ENCODE measurements at regions not wholly inside any gene's neighbourhood (a gene's known extent, or its start where the extent isn't known, plus 50 kb on each side); places are given as distances from the start of the nearest gene placed in this dataset.

- Histone ChIP-seq H3K4me3 (ENCODE audit: low read depth, low read length) (no peak overlapping the region), H3K36me3 (ENCODE audit: control insufficient read depth, insufficient read depth, low read length) (no peaks in the 10 kb centered on the region), H3K27me3 (ENCODE audit: control insufficient read depth, insufficient read depth, low read length) (no peaks in the 10 kb centered on the region)
- no peak for TF ChIP-seq CTCF (IDR thresholded peaks at IDR 0.05; ENCODE audit: insufficient read depth, low read length, poor library complexity, severe bottlenecking)
- no peak for DNase-seq (ENCODE audit: low read depth)
These were observed 290.9 kb upstream of the SP8 start for GRCh38 chr7:21077602-21078001.

DNA sequence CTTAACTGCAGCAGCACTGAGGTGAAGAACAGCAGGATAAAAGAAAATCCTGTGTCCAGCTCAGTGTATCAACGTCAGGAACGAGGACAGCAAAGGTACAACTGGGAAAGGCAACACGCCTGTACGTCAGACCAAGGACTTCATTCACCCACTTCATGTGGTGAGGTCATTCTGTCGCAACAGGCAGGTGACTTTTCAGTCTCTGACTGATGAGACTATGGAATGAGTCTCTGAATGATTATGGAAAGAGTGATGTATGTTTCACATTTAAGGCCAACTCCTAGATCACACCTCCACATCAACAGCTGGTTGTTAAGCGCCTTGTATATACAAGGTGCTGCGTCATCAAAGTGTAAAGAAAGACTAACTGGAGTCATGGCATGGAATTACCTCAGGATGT lies 297.6 kb upstream of the SP8 start:
- no peaks in the 10 kb centered on the region for H3K27me3 ChIP-seq (ENCODE audit: control insufficient read depth, insufficient read depth, low read length)
- TF ChIP-seq CTCF (IDR thresholded peaks at IDR 0.05; ENCODE audit: insufficient read depth, low read length, poor library complexity, severe bottlenecking) = no peak
- H3K36me3 ChIP-seq (ENCODE audit: control insufficient read depth, insufficient read depth, low read length) = no peaks in the 10 kb centered on the region
- no peak overlapping the region for H3K4me3 ChIP-seq (ENCODE audit: low read depth, low read length)
- no peak for DNase-seq (ENCODE audit: low read depth)

- DNase-seq (ENCODE audit: low read depth) = peak; percentile 53
- TF ChIP-seq CTCF (IDR thresholded peaks at IDR 0.05; ENCODE audit: insufficient read depth, low read length, poor library complexity, severe bottlenecking) = no peak
- H3K36me3 ChIP-seq (ENCODE audit: control insufficient read depth, insufficient read depth, low read length) = no peaks in the 10 kb centered on the region
- H3K4me3 ChIP-seq (ENCODE audit: low read depth, low read length) = no peak overlapping the region
- no peaks in the 10 kb centered on the region for H3K27me3 ChIP-seq (ENCODE audit: control insufficient read depth, insufficient read depth, low read length)
These were observed 300.0 kb upstream of the SP8 start for GRCh38 chr7:21086688-21087087.

DNA sequence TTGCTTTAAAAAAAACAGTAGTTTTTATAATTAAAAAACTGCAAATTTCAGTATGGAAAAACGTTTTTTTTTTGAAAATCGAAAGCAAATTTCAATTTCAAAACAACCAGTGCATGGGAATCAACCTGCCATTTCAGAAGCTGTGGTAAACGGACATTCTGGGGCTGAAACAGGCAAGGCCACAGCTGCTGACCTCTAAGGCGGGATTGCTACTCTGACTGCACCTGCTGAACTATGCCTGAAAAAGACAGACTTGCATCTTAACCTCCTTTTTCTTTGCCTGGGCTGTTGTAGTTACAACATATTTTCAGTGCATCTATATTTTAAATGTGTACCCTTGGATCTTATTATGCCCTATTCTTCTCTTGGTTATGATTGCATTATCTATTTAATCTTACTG lies 303.0 kb upstream of the SP8 start:
- no peak for DNase-seq (ENCODE audit: low read depth)
- Histone ChIP-seq H3K27me3 (ENCODE audit: control insufficient read depth, insufficient read depth, low read length) (no peaks in the 10 kb centered on the region), H3K4me3 (ENCODE audit: low read depth, low read length) (no peak overlapping the region), H3K36me3 (ENCODE audit: control insufficient read depth, insufficient read depth, low read length) (no peaks in the 10 kb centered on the region)
- no peak for TF ChIP-seq CTCF (IDR thresholded peaks at IDR 0.05; ENCODE audit: insufficient read depth, low read length, poor library complexity, severe bottlenecking)

DNA sequence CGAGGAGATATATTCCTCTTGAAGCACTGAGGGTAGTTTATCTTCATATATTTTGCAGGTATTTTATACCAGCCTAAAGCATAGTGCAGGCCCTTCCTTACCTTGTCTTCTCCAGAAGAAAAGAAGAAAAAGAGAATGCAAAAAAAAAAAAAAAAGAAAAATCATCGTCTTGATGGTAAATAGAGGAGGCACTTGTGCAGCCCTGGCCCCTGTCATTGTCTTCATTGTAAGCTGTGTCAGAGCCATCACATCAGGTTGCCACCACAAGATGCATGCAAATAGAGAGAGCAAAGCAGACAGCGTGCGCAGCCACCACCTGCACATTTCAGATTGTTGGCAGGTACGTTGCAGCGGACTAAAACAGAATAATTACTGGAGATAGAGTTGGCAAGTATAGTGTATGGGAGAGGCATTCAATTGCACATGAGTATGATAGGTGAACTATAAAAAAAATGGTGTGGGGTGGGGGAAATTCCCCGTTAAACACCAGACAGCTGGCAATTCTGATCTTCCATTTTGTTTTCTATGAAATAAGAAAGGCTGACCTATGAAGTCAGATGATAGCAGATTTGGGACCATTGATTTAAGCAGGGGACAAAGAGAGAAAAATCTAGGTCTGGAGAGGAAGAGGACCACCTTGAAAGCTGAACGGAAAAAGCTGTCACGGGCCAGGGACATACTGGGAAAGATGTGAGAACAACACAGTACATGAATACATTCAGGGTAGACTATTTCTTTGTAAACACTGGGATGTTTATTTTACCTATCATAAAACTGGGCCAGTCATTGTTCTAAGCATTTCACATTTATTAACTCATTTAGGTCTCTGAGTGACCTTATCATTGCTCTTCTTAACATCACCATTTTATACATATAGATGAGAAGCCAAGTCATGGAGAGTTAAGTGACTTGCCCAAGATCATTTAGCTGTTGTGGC lies 306.3 kb upstream of the SP8 start:
- no peak for TF ChIP-seq CTCF (IDR thresholded peaks at IDR 0.05; ENCODE audit: insufficient read depth, low read length, poor library complexity, severe bottlenecking)
- no peak for DNase-seq (ENCODE audit: low read depth)
- H3K36me3 ChIP-seq (ENCODE audit: control insufficient read depth, insufficient read depth, low read length) = no peaks in the 10 kb centered on the region
- no peak overlapping the region for H3K4me3 ChIP-seq (ENCODE audit: low read depth, low read length)
- H3K27me3 ChIP-seq (ENCODE audit: control insufficient read depth, insufficient read depth, low read length) = no peaks in the 10 kb centered on the region

GRCh38 chr7:21094589-21094988 lies 307.9 kb upstream of the SP8 start:
- TF ChIP-seq CTCF (IDR thresholded peaks at IDR 0.05; ENCODE audit: insufficient read depth, low read length, poor library complexity, severe bottlenecking) = no peak
- H3K36me3 ChIP-seq (ENCODE audit: control insufficient read depth, insufficient read depth, low read length) = no peaks in the 10 kb centered on the region
- DNase-seq (ENCODE audit: low read depth) = no peak
- H3K4me3 ChIP-seq (ENCODE audit: low read depth, low read length) = no peak overlapping the region
- H3K27me3 ChIP-seq (ENCODE audit: control insufficient read depth, insufficient read depth, low read length) = no peaks in the 10 kb centered on the region
